ENCODE measurements at regions not wholly inside any gene's neighbourhood (a gene's known extent, or its start where the extent isn't known, plus 50 kb on each side); places are given as distances from the start of the nearest gene placed in this dataset.

GRCh38 chr1:60828944-60829343 is 253.4 kb upstream of the NFIA start:
- no peak for TF ChIP-seq EZH2 (IDR thresholded peaks at IDR 0.05; ENCODE audit: low read length, missing control alignments)
- no peak for TF ChIP-seq CTCF (conservative IDR thresholded peaks at IDR 0.05 in 1 of 2, IDR thresholded peaks at IDR 0.05 in 1 of 2; ENCODE audit: low read depth in 1 of 2, low read length in 2 of 2)
- Histone ChIP-seq H3K9me3 (ENCODE audit: control insufficient read depth, insufficient read depth, low read depth, low read length) (no peaks in the 10 kb centered on the region), H3K27me3 (ENCODE audit: control insufficient read depth, insufficient read depth, low read length) (no peaks in the 10 kb centered on the region), H4K20me1 (ENCODE audit: control insufficient read depth, extremely low read depth, insufficient read depth, low read length) (no peaks in the 10 kb centered on the region), H3K4me1 (ENCODE audit: control insufficient read depth, extremely low read depth, insufficient read depth, low read length) (no peaks in the 10 kb centered on the region), H3K4me3 (replicated peaks in 1 of 4; ENCODE audit: control extremely low read depth in 1 of 4, insufficient read depth in 1 of 4, low read depth in 3 of 4, low read length in 4 of 4) (no peak overlapping the region), H2AFZ (ENCODE audit: low read length) (no peak overlapping the region), H3K36me3 (ENCODE audit: control insufficient read depth, insufficient read depth, low read length) (no peaks in the 10 kb centered on the region), H3K9ac (ENCODE audit: insufficient read depth, low read length) (no peak overlapping the region), H3K79me2 (ENCODE audit: control insufficient read depth, insufficient read depth, low read length) (no peaks in the 10 kb centered on the region), H3K4me2 (ENCODE audit: extremely low read depth, insufficient read depth, low read length) (no peak overlapping the region), H3K27ac (ENCODE audit: insufficient read depth, low read length) (no peak overlapping the region)
- no peak for DNase-seq (ENCODE audit: low read depth in 2 of 2)

- H4K20me1 ChIP-seq (ENCODE audit: control insufficient read depth, extremely low read depth, insufficient read depth, low read length) = no peaks in the 10 kb centered on the region
- no peak overlapping the region for H3K27ac ChIP-seq (ENCODE audit: insufficient read depth, low read length)
- H3K79me2 ChIP-seq (ENCODE audit: control insufficient read depth, insufficient read depth, low read length) = no peaks in the 10 kb centered on the region
- DNase-seq (ENCODE audit: low read depth in 2 of 2) = no peak
- no peak overlapping the region for H3K9ac ChIP-seq (ENCODE audit: insufficient read depth, low read length)
- H3K27me3 ChIP-seq (ENCODE audit: control insufficient read depth, insufficient read depth, low read length) = no peaks in the 10 kb centered on the region
- no peaks in the 10 kb centered on the region for H3K36me3 ChIP-seq (ENCODE audit: control insufficient read depth, insufficient read depth, low read length)
- H3K4me3 ChIP-seq (replicated peaks in 1 of 4; ENCODE audit: control extremely low read depth in 1 of 4, insufficient read depth in 1 of 4, low read depth in 3 of 4, low read length in 4 of 4) = no peak overlapping the region
- no peaks in the 10 kb centered on the region for H3K9me3 ChIP-seq (ENCODE audit: control insufficient read depth, insufficient read depth, low read depth, low read length)
- TF ChIP-seq EZH2 (IDR thresholded peaks at IDR 0.05; ENCODE audit: low read length, missing control alignments) (no peak), CTCF (conservative IDR thresholded peaks at IDR 0.05 in 1 of 2, IDR thresholded peaks at IDR 0.05 in 1 of 2; ENCODE audit: low read depth in 1 of 2, low read length in 2 of 2) (no peak)
- no peak overlapping the region for H2AFZ ChIP-seq (ENCODE audit: low read length)
- H3K4me2 ChIP-seq (ENCODE audit: extremely low read depth, insufficient read depth, low read length) = no peak overlapping the region
- H3K4me1 ChIP-seq (ENCODE audit: control insufficient read depth, extremely low read depth, insufficient read depth, low read length) = no peaks in the 10 kb centered on the region
Measured at GRCh38 chr1:60826320-60827094, 255.9 kb upstream of the NFIA start.

GRCh38 chr1:60825593-60825992 is 256.8 kb upstream of the NFIA start:
- H3K4me2 ChIP-seq (ENCODE audit: extremely low read depth, insufficient read depth, low read length) = no peak overlapping the region
- H3K79me2 ChIP-seq (ENCODE audit: control insufficient read depth, insufficient read depth, low read length) = no peaks in the 10 kb centered on the region
- H3K9me3 ChIP-seq (ENCODE audit: control insufficient read depth, insufficient read depth, low read depth, low read length) = no peaks in the 10 kb centered on the region
- no peak for DNase-seq (ENCODE audit: low read depth in 2 of 2)
- H3K36me3 ChIP-seq (ENCODE audit: control insufficient read depth, insufficient read depth, low read length) = no peaks in the 10 kb centered on the region
- H2AFZ ChIP-seq (ENCODE audit: low read length) = no peak overlapping the region
- no peak overlapping the region for H3K27ac ChIP-seq (ENCODE audit: insufficient read depth, low read length)
- no peak overlapping the region for H3K4me3 ChIP-seq (replicated peaks in 1 of 4; ENCODE audit: control extremely low read depth in 1 of 4, insufficient read depth in 1 of 4, low read depth in 3 of 4, low read length in 4 of 4)
- TF ChIP-seq CTCF (conservative IDR thresholded peaks at IDR 0.05 in 1 of 2, IDR thresholded peaks at IDR 0.05 in 1 of 2; ENCODE audit: low read depth in 1 of 2, low read length in 2 of 2) = peak in 1 of 2 donors; percentile 4
- no peak for TF ChIP-seq EZH2 (IDR thresholded peaks at IDR 0.05; ENCODE audit: low read length, missing control alignments)
- H3K9ac ChIP-seq (ENCODE audit: insufficient read depth, low read length) = no peak overlapping the region
- no peaks in the 10 kb centered on the region for H4K20me1 ChIP-seq (ENCODE audit: control insufficient read depth, extremely low read depth, insufficient read depth, low read length)
- no peaks in the 10 kb centered on the region for H3K4me1 ChIP-seq (ENCODE audit: control insufficient read depth, extremely low read depth, insufficient read depth, low read length)
- no peaks in the 10 kb centered on the region for H3K27me3 ChIP-seq (ENCODE audit: control insufficient read depth, insufficient read depth, low read length)

Measured in fibroblast of lung (primary cell).